K562 (cell line): ENCODE measurements at regions not wholly inside any gene's neighbourhood (a gene's known extent, or its start where the extent isn't known, plus 50 kb on each side); places are given as distances from the start of the nearest gene placed in this dataset.

Source experiments
- CREB1 ChIP-seq, 2 experiments: sonication (generic) in 1 of 2; formaldehyde crosslinking in 1 of 2; IDR thresholded peaks; 2 replicates each; pipeline versions ENCODE4 v1.6.1 to v1.8.0; 2012 to 2022; ENCODE audit warnings: inconsistent platforms in 1 of 2, mild to moderate bottlenecking in 1 of 2, missing genetic modification reagents in 1 of 2, moderate library complexity in 1 of 2
- ELF4 ChIP-seq: fragments of 450-650 bp; formaldehyde crosslinking; IDR thresholded peaks from 2 replicates; pipeline ENCODE4 v1.4.0; 2022; ENCODE audit warnings: missing genetic modification characterization
- GABPA ChIP-seq: fragments of 200-800 bp; sonication (Bioruptor generic); conservative IDR thresholded peaks from 2 replicates; pipeline ENCODE4 v1.6.1; 2016; ENCODE audit warnings: low read depth, missing genetic modification characterization, missing compliant biosample characterization
- KLF10 ChIP-seq: fragments of 250-450 bp; sonication (Bioruptor Pico); IDR thresholded peaks from 2 replicates; pipeline ENCODE4 v1.6.1; 2021; ENCODE audit warnings: matching md5 sums
- MTA3 ChIP-seq: fragments of 450-650 bp; formaldehyde crosslinking; IDR thresholded peaks from 2 replicates; pipeline ENCODE4 v1.6.1; 2017; ENCODE audit warnings: mild to moderate bottlenecking, borderline replicate concordance
- NFE2 ChIP-seq: IDR thresholded peaks from 2 replicates; pipeline ENCODE4 v1.6.1; 2014; ENCODE audit warnings: antibody characterized with exemption, low read depth
- NR2C1 ChIP-seq, 2 experiments: fragments of 450-650 bp; IDR thresholded peaks; 2 replicates each; pipeline ENCODE4 v1.6.1; 2017; ENCODE audit warnings: mild to moderate bottlenecking in 2 of 2, antibody characterized with exemption in 1 of 2, inconsistent platforms in 1 of 2, missing compliant biosample characterization in 1 of 2, missing genetic modification characterization in 1 of 2
- PTTG1 ChIP-seq: fragments of 450-650 bp; IDR thresholded peaks from 2 replicates; pipeline ENCODE4 v1.6.1; 2016; ENCODE audit warnings: low read depth, mild to moderate bottlenecking, missing genetic modification characterization, missing compliant biosample characterization
- REST ChIP-seq, 2 experiments: fragments of 450-650 bp; formaldehyde crosslinking in 1 of 2; IDR thresholded peaks; 2 replicates each; pipeline versions ENCODE4 v1.4.0 to v1.6.1; 2014 to 2020; ENCODE audit warnings: mild to moderate bottlenecking in 2 of 2, borderline replicate concordance in 1 of 2, low read depth in 1 of 2
- SRF ChIP-seq, 2 experiments: fragments of 250-450, 450-650 bp in 1 of 2; sonication (Bioruptor Pico) in 1 of 2; sonication (generic) in 1 of 2; formaldehyde crosslinking; IDR thresholded peaks; 2 replicates each; pipeline versions ENCODE4 v1.5.0 to v1.5.1; 2020 to 2022; ENCODE audit warnings: mild to moderate bottlenecking in 1 of 2, missing genetic modification reagents in 1 of 2
- SRSF1 ChIP-seq: fragments of 200-400 bp; formaldehyde crosslinking; IDR thresholded peaks from 2 replicates; pipeline ENCODE4 v1.6.1; 2017; ENCODE audit warnings: mild to moderate bottlenecking, low read depth, low read length, moderate library complexity
- TCF7L2 ChIP-seq: fragments of 150-350 bp; IDR thresholded peaks from 2 replicates; pipeline ENCODE4 v1.6.1; 2016; ENCODE audit warnings: low read depth, mild to moderate bottlenecking, low read length, moderate library complexity
- ZNF592 ChIP-seq: fragments of 450-650 bp; IDR thresholded peaks from 2 replicates; pipeline ENCODE4 v1.6.1; 2017; ENCODE audit warnings: antibody characterized with exemption, mild to moderate bottlenecking
- ZNF830 ChIP-seq: fragments of 250-450 bp; sonication (Bioruptor Pico); IDR thresholded peaks from 2 replicates; pipeline ENCODE4 v1.5.0; 2021; ENCODE audit warnings: mild to moderate bottlenecking

- TF ChIP-seq REST (IDR thresholded peaks at IDR 0.05; ENCODE audit: borderline replicate concordance) (peak; percentile 22; the same call in 1 of the 2 replicates), REST (CRISPR knock-in tag; IDR thresholded peaks at IDR 0.05; ENCODE audit: low read depth) (no peak), NFE2 (peak; percentile 23; the same call in 1 of the 2 replicates), KLF10 (CRISPR knock-in tag) (no peak), ELF4 (CRISPR knock-in tag) (no peak), CREB1 (IDR thresholded peaks at IDR 0.05) (no peak), CREB1 (CRISPR knock-in tag; IDR thresholded peaks at IDR 0.05) (no peak), ZNF830 (CRISPR knock-in tag) (no peak), MTA3 (no peak), ZNF592 (peak; percentile 82), TCF7L2 (no peak), SRF (CRISPR knock-in tag; IDR thresholded peaks at IDR 0.05) (peak in 1 of 2 experiments; percentile 88; a peak in 2 of 4 replicates), PTTG1 (tag) (peak; percentile 67), NR2C1 (IDR thresholded peaks at IDR 0.05) (no peak), NR2C1 (tag; IDR thresholded peaks at IDR 0.05) (0 out of 2 replicates have a peak, but pooled peaks have one; percentile 27), GABPA (tag) (no peak), SRSF1 (no peak)
Measured at GRCh38 chrX:40479777-40480318, 100.9 kb upstream of the ATP6AP2 start (continued).
